Peyer's patch (tissue), 4 donors: ENCODE measurements at regions not wholly inside any gene's neighbourhood (a gene's known extent, or its start where the extent isn't known, plus 50 kb on each side); places are given as distances from the start of the nearest gene placed in this dataset.

ENCODE experiments used
- DNase-seq, 3 donors: peaks; one replicate each; pipeline ENCODE4 v3.0.0-alpha.2; 2017 to 2019
- H3K27ac ChIP-seq, 4 donors: fragments of 200-600 bp; sonication (generic); one replicate each; pipeline ENCODE4 v1.5.1; 2016 to 2019
- H3K27me3 ChIP-seq, 2 donors: fragments of 200-600 bp; sonication (generic); one replicate each; pipeline ENCODE4 v1.5.1; 2019
- H3K36me3 ChIP-seq, 3 donors: fragments of 200-600 bp; sonication (generic); one replicate each; pipeline ENCODE4 v1.5.1; 2016 to 2019
- H3K4me1 ChIP-seq, 4 donors: fragments of 200-600 bp; sonication (generic); one replicate each; pipeline ENCODE4 v1.5.1; 2016 to 2019
- H3K4me3 ChIP-seq, 4 donors: fragments of 200-600 bp; sonication (generic); 1 replicate in 3 of 4; 2 replicates in 1 of 4; pipeline ENCODE4 v1.5.1; 2016 to 2019; ENCODE audit warnings: mild to moderate bottlenecking in 1 of 4
- H3K9me3 ChIP-seq, 4 donors: fragments of 200-600 bp; sonication (generic); one replicate each; pipeline ENCODE4 v1.5.1; 2016 to 2019; ENCODE audit warnings: mild to moderate bottlenecking in 1 of 4
- POLR2A ChIP-seq, 2 donors: fragments of 450-650 bp; IDR thresholded peaks; one replicate each; pipeline ENCODE4 v1.5.1; 2017; ENCODE audit warnings: antibody characterized with exemption in 2 of 2, mild to moderate bottlenecking in 2 of 2, moderate library complexity in 2 of 2
- TF ChIP-seq, protein P1 (sequence below), 6 experiments: fragments of 450-650 bp in 4 of 6; fragments of 200-600 bp in 2 of 6; sonication (generic) in 1 of 6; IDR thresholded peaks; one replicate each; pipeline ENCODE4 v1.5.1; 2017 to 2019; ENCODE audit warnings: antibody characterized with exemption in 6 of 6, mild to moderate bottlenecking in 3 of 6, moderate library complexity in 1 of 6

DNA sequence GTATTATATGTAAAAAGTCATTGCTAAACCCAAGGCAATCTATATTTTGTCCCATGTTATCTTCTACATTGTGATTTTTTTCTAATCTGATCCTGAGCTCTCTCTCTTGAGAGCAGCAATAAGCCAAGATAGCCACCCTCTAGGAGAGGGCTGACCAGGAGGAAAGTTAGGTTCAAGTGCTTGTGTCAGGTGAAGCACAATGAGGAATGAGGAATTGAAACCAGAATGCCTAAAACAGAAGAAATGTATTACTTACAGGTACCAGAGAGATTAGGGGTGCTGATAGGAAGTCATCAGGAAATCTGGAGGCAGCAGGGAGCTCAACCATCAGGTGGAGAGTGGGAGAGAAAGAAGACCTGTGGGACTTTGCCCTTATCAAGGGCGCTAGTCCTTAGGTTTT is 85.5 kb upstream of the BARHL2 start:
- Histone ChIP-seq H3K4me1 (no peaks in the 10 kb centered on the region), H3K27ac (no peak overlapping the region), H3K27me3 (no peaks in the 10 kb centered on the region), H3K4me3 (no peak overlapping the region), H3K9me3 (no peaks in the 10 kb centered on the region), H3K36me3 (no peaks in the 10 kb centered on the region)
- no peak for DNase-seq
- TF ChIP-seq POLR2A (IDR thresholded peaks at IDR 0.05): no peak
- TF ChIP-seq, protein P1, sequence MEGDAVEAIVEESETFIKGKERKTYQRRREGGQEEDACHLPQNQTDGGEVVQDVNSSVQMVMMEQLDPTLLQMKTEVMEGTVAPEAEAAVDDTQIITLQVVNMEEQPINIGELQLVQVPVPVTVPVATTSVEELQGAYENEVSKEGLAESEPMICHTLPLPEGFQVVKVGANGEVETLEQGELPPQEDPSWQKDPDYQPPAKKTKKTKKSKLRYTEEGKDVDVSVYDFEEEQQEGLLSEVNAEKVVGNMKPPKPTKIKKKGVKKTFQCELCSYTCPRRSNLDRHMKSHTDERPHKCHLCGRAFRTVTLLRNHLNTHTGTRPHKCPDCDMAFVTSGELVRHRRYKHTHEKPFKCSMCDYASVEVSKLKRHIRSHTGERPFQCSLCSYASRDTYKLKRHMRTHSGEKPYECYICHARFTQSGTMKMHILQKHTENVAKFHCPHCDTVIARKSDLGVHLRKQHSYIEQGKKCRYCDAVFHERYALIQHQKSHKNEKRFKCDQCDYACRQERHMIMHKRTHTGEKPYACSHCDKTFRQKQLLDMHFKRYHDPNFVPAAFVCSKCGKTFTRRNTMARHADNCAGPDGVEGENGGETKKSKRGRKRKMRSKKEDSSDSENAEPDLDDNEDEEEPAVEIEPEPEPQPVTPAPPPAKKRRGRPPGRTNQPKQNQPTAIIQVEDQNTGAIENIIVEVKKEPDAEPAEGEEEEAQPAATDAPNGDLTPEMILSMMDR (IDR thresholded peaks at IDR 0.05): no peak

DNA sequence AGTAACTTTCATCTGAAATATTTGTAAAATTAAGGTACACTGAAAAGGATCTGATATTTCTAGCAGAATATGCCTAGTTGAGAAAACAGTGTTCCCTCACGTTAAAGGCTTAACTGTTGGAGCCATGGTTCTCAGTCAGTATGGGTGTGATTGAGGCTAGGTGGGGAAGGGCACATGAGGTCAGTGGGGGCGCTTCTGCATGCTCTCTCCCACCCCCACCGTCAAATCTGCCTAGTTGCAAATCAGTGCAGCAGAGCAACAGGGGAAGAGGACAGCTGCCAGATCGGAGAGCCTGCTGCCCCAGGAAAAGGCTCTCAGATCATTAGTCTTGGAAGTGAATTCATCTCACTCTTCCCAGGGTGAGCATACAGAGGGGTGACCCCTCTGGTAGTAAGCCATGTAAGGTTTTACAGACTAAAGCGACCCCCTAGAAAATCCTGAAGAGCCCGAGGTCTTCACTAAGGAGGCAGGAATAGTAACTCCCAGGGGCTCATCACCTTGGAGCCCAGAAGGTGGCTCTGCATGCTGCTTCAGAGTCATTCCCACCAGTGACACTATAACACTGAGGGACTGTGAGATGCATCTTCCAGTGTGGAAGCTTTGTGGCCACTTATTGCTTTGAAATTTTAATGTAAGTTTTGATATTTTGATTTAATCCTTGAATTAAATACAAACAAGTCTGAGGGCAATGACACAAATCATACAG is 83.1 kb upstream of the BARHL2 start:
- no peak for DNase-seq
- H3K9me3 ChIP-seq: no peaks in the 10 kb centered on the region
- H3K4me1 ChIP-seq: no peaks in the 10 kb centered on the region
- H3K4me3 ChIP-seq: no peak overlapping the region
- TF ChIP-seq POLR2A (IDR thresholded peaks at IDR 0.05): no peak
- TF ChIP-seq, protein P1 (IDR thresholded peaks at IDR 0.05): no peak
- H3K27me3 ChIP-seq: no peaks in the 10 kb centered on the region
- H3K27ac ChIP-seq: no peak overlapping the region
- no peaks in the 10 kb centered on the region for H3K36me3 ChIP-seq

DNA sequence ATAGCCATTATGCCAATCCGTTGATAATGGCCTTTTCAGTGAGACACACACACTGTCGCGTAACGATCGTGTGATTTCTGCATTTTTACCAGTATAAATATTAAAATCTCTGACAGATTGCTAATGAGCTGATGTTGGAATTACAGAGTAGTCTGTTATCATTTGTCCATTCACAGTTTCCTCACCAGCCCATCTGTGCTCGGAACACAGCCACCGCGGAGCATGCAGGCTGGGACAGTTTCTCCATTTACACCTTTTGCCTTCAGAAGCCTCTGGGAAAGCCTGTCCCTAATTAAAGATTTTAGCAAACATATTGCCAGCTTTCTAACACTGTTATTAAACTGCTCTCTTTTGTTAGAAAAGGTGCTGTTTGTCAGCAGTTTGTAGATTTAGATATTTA is 82.2 kb upstream of the BARHL2 start:
- TF ChIP-seq, protein P1 (IDR thresholded peaks at IDR 0.05): no peak
- no peak for TF ChIP-seq POLR2A (IDR thresholded peaks at IDR 0.05)
- H3K27ac ChIP-seq: no peak overlapping the region
- no peak for DNase-seq
- H3K4me1 ChIP-seq: no peaks in the 10 kb centered on the region
- no peaks in the 10 kb centered on the region for H3K27me3 ChIP-seq
- no peak overlapping the region for H3K4me3 ChIP-seq
- H3K9me3 ChIP-seq: no peaks in the 10 kb centered on the region
- no peaks in the 10 kb centered on the region for H3K36me3 ChIP-seq

DNA sequence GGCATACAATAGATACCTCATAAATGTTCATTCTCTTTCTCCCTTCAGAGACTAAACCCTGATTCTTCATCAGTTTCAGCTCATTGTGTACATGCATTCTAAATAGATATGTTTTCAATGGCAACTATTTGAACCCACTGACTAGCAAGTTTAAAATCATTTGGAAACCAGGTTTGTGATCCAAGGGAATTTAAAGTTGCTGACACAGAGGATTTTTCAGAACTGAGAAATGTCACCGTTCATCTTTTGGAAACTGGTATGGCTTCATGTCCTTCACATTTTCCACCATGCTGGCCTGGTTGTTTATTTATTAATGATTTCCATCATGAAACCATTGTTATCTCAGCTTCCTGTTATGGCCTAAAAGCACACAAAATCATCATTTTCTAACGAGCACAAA is 81.8 kb upstream of the BARHL2 start:
- no peaks in the 10 kb centered on the region for H3K36me3 ChIP-seq
- H3K27me3 ChIP-seq: no peaks in the 10 kb centered on the region
- no peak for TF ChIP-seq POLR2A (IDR thresholded peaks at IDR 0.05)
- no peak overlapping the region for H3K27ac ChIP-seq
- no peak overlapping the region for H3K4me3 ChIP-seq
- no peak for DNase-seq
- no peaks in the 10 kb centered on the region for H3K9me3 ChIP-seq
- H3K4me1 ChIP-seq: no peaks in the 10 kb centered on the region

DNA sequence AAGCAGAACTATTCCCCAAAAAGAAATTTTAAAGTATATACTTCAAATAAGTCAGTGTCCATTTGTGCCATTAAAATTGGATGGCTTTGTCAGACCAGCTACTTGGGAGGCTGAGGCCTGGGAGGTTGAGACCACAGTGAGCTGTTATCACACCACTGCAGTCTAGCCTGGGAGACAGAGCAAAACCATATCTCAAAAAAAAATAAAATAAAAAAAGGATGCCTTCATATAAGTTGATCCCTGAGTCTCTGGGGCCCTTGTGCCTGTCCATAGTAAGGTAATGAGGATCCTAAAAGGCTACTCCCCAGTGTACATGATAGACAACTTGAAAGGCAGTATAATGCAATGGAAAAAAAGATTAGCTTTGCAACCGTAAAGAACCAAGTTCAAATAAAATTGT is 81.2 kb upstream of the BARHL2 start:
- DNase-seq: no peak
- no peaks in the 10 kb centered on the region for H3K27me3 ChIP-seq

DNA sequence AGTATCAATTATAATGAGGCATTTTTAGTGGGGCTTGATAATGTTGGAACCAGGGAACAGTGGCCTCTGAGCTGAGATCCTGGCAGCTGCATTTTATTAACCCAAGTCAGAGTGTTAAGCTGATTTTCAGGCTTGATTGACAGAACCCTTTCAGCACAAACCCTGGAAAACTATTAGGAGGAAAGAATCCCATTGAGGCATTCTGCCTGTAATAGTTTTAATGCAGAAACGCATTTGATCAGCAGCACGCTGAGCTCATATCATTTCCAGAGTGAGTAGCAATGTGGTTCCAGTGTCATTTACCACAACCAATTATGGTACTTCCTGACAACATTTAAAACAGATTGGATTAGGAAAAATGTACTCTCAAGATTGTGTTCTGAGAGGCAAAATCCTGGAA is 78.3 kb upstream of the BARHL2 start:
- no peak for DNase-seq
- H3K4me3 ChIP-seq: no peak overlapping the region
- H3K27ac ChIP-seq: no peak overlapping the region
- H3K9me3 ChIP-seq: no peaks in the 10 kb centered on the region
- H3K4me1 ChIP-seq: no peaks in the 10 kb centered on the region
- no peaks in the 10 kb centered on the region for H3K36me3 ChIP-seq
- no peaks in the 10 kb centered on the region for H3K27me3 ChIP-seq
- no peak for TF ChIP-seq POLR2A (IDR thresholded peaks at IDR 0.05)
- TF ChIP-seq, protein P1 (IDR thresholded peaks at IDR 0.05): no peak

More for the DNA sequence above, 81.2 kb upstream of the BARHL2 start:
- no peaks in the 10 kb centered on the region for H3K4me1 ChIP-seq
- TF ChIP-seq POLR2A (IDR thresholded peaks at IDR 0.05): no peak
- H3K4me3 ChIP-seq: no peak overlapping the region
- H3K27ac ChIP-seq: no peak overlapping the region
- no peaks in the 10 kb centered on the region for H3K9me3 ChIP-seq
- H3K36me3 ChIP-seq: no peaks in the 10 kb centered on the region

DNA sequence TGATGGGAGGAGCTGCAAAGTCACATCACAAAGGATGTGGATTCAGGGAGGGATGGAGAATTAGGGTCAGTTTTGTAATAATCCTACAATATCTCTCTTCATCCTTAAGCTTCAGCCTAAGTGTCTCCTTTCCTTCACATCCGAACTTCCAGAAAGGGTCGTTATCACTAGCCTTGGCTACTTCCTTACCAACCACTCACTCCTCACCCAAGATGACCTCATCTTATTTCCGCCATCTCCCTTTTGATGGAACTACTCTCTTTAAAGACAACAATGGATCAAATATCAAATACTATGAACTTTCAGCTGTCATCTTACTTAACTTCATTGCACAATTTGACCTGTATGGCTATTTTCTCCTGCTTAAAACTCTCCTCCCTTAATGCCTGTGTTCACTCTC is 69.6 kb upstream of the BARHL2 start:
- Histone ChIP-seq H3K9me3 (no peaks in the 10 kb centered on the region), H3K4me1 (no peaks in the 10 kb centered on the region), H3K4me3 (no peak overlapping the region), H3K27me3 (no peaks in the 10 kb centered on the region), H3K27ac (no peak overlapping the region), H3K36me3 (no peaks in the 10 kb centered on the region)
- TF ChIP-seq, protein P1 (IDR thresholded peaks at IDR 0.05): no peak
- no peak for TF ChIP-seq POLR2A (IDR thresholded peaks at IDR 0.05)
- DNase-seq: no peak
